Cardiac muscle cell (in vitro differentiated cells and primary cell): ENCODE measurements at regions not wholly inside any gene's neighbourhood (a gene's known extent, or its start where the extent isn't known, plus 50 kb on each side); places are given as distances from the start of the nearest gene placed in this dataset.

ENCODE experiments used
- DNase-seq, 2 donors: peaks; one replicate each; pipeline versions ENCODE4 v3.0.0 to v3.0.0-alpha.2; 2010 to 2017; ENCODE audit warnings: low read depth in 1 of 2, low spot score in 1 of 2
- H3K27ac ChIP-seq: fragments of 200-600 bp; sonication (generic); 2 replicates; pipeline ENCODE4 v1.5.1; 2016
- H3K27me3 ChIP-seq: fragments of 200-600 bp; sonication (generic); 2 replicates; pipeline ENCODE4 v1.6.0; 2016; ENCODE audit warnings: control low read depth
- H3K36me3 ChIP-seq: fragments of 200-600 bp; sonication (generic); 2 replicates; pipeline ENCODE4 v1.5.1; 2016; ENCODE audit warnings: control low read depth
- H3K4me1 ChIP-seq: fragments of 200-600 bp; sonication (generic); 2 replicates; pipeline ENCODE4 v1.8.1; 2017; ENCODE audit warnings: low read depth, mild to moderate bottlenecking, mixed run types
- H3K4me3 ChIP-seq: fragments of 200-600 bp; sonication (generic); 2 replicates; pipeline ENCODE4 v1.5.1; 2016; ENCODE audit warnings: mild to moderate bottlenecking
- H3K9me3 ChIP-seq: fragments of 200-600 bp; sonication (generic); 2 replicates; pipeline ENCODE4 v1.5.1; 2017; ENCODE audit warnings: low read depth, mild to moderate bottlenecking, control low read depth
- CTCF ChIP-seq: IDR thresholded peaks from 2 replicates; pipeline ENCODE4 v1.5.1; 2012; ENCODE audit warnings: low read depth, mild to moderate bottlenecking, low read length

DNA sequence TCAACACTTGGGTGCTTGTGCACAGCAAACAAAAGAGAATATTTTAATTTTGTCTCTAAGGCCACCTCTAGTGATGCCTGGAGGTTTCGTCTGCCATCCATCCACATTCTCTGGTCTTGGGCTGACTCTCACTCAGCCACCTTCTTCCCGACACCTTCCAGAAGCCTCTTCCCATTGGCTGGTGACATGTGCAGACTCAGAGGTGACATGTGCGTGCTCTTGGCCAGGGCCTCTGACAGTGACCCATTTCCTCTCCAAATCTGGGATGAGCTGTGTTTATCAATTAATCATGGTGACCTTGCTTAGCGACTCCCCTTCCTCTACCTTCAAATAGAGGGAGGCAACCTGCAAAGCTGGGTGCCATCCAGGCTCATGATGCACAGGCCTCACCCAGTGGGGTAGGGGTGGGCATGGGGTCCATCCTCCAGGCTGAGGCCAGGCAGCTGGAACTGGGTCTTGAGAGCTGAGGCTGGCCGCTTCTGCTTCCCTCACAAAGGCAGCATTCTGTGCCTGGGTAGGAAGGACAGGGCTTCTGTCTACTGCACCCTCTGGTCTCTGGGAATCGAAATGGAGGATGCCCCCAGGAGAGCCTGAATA is 91.8 kb downstream of the DHCR7 start:
- Histone ChIP-seq H3K4me1 (no peaks in the 10 kb centered on the region), H3K27me3 (no peaks in the 10 kb centered on the region), H3K36me3 (no peaks in the 10 kb centered on the region), H3K9me3 (no peaks in the 10 kb centered on the region), H3K27ac (no peak overlapping the region), H3K4me3 (no peak overlapping the region)
- TF ChIP-seq CTCF, result no peak
- DNase-seq, result no peak

DNA sequence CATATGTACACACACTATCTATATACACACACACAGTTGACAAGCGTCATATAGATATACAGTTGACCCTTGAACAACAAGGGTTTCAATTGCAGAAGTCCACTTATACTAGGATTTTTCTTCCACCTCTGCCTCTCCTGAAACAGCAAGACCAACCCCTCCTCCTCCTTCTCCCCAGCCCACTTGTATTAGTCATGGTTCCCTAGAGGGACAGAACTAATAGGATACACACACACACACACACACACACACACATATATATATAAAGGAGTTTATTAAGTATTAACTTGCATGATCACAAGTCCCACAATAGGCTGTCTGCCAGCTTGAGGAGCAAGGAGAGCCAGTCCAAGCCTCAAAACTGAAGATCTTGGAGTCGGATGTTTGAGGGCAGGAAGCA is 92.9 kb downstream of the DHCR7 start:
- H3K27ac ChIP-seq, result no peak overlapping the region
- H3K4me1 ChIP-seq, result no peaks in the 10 kb centered on the region
- DNase-seq, result peak in 1 of 2 donors; percentile 18
- no peaks in the 10 kb centered on the region for H3K9me3 ChIP-seq
- no peak overlapping the region for H3K4me3 ChIP-seq
- no peaks in the 10 kb centered on the region for H3K36me3 ChIP-seq
- TF ChIP-seq CTCF, result no peak
- no peaks in the 10 kb centered on the region for H3K27me3 ChIP-seq

DNA sequence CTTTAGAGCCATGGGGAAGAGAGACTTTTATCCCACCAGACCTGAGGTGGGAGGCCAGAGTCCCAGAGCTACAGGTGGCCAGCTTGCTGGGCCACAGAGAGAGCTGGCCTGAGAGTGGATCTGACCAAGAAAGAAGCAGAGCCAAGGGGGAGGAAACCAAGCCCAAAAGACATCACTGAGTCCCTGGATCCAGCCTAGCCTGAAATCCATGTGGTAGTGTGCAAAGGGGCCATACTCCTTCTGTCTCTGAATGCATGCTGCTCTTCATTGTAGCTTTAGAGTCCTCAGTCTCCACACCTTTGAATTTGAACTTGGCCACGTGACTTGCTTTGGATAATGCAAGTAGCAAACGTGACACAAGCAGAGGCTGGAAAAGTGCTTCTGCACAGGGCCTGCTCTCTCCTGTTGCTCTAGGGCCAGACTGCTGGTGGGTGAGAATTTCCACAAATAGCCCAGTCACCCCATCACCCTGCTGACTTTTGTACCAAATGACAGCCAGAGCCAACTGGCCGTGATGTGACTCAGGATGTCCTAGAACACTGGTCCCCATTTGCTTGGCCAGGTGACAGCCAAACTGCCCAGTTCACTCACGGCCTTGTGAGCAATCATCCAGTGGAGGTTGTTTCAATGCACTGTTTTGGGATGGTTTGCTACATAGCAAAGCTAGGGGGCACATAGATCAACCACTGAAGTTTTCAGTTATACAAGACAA is 93.6 kb downstream of the DHCR7 start:
- H3K4me3 ChIP-seq, result no peak overlapping the region
- no peak for DNase-seq
- no peaks in the 10 kb centered on the region for H3K36me3 ChIP-seq
- no peak overlapping the region for H3K27ac ChIP-seq
- no peaks in the 10 kb centered on the region for H3K27me3 ChIP-seq
- H3K9me3 ChIP-seq, result no peaks in the 10 kb centered on the region
- no peak for TF ChIP-seq CTCF
- no peaks in the 10 kb centered on the region for H3K4me1 ChIP-seq

DNA sequence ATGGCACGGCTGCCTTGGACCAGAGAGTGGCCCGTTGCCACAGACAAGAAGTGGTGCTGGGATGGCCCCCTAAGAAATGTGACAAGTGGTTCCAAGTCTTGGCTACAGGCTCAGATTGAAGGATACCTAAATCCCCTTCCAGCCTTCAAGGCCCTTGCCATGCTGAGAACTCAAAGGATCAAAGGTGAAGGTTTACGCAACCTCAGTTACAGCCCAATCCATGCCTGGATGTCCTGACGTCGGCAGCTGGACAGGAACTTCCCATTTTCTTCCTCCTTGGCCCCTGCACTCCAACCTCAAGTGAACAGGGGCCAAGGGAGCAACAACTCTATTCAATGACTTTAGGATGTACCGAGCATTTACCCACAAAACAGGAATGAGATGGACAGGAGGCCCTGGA is 95.4 kb downstream of the DHCR7 start:
- no peaks in the 10 kb centered on the region for H3K4me1 ChIP-seq
- DNase-seq, result no peak
- TF ChIP-seq CTCF, result no peak
- no peaks in the 10 kb centered on the region for H3K27me3 ChIP-seq
- no peaks in the 10 kb centered on the region for H3K36me3 ChIP-seq
- no peak overlapping the region for H3K27ac ChIP-seq
- H3K4me3 ChIP-seq, result no peak overlapping the region
- no peaks in the 10 kb centered on the region for H3K9me3 ChIP-seq

- Histone ChIP-seq H3K27me3 (no peaks in the 10 kb centered on the region), H3K36me3 (no peaks in the 10 kb centered on the region), H3K9me3 (no peaks in the 10 kb centered on the region), H3K4me3 (no peak overlapping the region), H3K4me1 (no peaks in the 10 kb centered on the region), H3K27ac (no peak overlapping the region)
- no peak for DNase-seq
- TF ChIP-seq CTCF, result no peak
These were observed 96.0 kb downstream of the DHCR7 start for GRCh38 chr11:71352226-71352625.
